NK-92 treated with Interleukin-12 subunit alpha and Interleukin-12 subunit beta, amount 100 ng/mL, for 24 hours (cell line): ENCODE measurements at regions not wholly inside any gene's neighbourhood (a gene's known extent, or its start where the extent isn't known, plus 50 kb on each side); places are given as distances from the start of the nearest gene placed in this dataset.

ENCODE experiments used
- DNase-seq: peaks from one replicate; lab custom pipeline; 2025; lab: John Stamatoyannopoulos, UW

- DNase-seq = no peak
These were observed 214.2 kb downstream of the RBFOX3 start for GRCh38 chr17:79396696-79397095.

DNA sequence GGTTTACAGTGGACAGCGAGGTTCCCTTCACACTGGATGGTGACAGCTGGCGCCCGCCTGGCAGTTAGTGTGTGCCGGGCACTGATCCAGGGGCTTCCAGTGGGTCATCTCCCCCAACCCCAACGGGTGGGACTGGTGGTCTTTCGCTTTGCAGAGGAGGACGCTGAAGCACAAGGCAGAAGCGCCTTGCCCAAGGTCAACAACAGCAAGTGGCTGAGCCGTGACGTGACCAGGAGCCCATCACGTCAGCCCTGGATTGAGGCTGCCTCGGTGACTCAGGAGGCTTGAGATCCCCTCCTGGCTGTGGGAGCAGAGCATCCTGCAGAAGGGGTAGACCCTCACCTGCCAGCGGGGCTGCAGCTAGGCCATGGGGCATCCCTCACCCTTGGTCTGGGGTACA, 215.3 kb downstream of the RBFOX3 start:
- no peak for DNase-seq

DNA sequence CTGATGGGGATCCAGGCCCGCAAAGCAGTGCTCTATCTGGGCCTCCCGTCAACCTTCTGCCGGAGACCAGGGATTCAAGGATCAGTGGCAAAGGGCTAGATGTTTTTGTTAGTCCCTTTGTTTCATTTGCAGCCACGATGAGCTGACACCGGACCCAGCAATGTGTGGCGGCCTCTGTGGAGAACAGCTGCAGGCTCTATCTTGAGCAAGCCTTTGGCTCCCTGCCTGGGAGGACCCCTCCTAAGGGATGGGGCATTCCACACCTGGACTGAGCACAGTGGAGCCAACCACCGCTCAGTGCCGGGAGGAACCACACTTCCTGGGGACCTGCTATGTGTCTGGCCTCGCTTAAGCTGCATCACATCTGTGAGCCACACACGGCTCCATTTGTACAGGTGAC, 215.8 kb downstream of the RBFOX3 start:
- DNase-seq = no peak

DNA sequence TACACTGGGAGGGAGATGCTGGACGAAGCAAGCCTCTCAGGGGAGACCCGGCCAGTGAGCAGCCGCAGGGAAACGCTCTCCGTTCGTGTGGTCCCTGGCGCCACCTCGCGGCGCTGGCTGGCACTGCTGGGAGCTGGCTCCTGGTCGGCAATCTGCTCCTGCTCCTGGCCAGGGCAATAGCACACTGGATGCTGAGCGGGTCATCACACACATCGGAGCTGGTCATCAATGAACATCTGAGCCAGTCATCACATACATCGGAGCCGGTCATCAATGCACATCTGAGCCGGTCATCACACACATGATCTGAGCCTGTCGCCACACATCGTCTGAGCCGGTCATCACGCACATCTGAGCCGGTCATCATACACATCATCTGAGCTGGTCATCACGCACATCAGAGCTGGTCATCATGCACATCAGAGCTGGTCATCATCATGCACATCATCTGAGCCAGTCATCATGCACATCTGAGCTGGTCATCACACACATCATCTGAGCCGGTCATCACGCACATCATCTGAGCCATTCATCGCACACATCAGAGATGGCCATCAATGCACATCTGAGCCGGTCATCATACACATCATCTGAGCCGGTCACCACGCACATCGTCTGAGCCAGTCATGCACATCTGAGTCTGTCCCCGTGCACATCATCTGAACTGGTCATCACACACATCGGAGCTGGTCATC, 217.3 kb downstream of the RBFOX3 start:
- DNase-seq = peak; percentile 47

GRCh38 chr17:79392598-79392997, 218.3 kb downstream of the RBFOX3 start:
- no peak for DNase-seq

- DNase-seq = peak; percentile 25
These were observed 219.2 kb downstream of the RBFOX3 start for GRCh38 chr17:79391376-79392233.

DNA sequence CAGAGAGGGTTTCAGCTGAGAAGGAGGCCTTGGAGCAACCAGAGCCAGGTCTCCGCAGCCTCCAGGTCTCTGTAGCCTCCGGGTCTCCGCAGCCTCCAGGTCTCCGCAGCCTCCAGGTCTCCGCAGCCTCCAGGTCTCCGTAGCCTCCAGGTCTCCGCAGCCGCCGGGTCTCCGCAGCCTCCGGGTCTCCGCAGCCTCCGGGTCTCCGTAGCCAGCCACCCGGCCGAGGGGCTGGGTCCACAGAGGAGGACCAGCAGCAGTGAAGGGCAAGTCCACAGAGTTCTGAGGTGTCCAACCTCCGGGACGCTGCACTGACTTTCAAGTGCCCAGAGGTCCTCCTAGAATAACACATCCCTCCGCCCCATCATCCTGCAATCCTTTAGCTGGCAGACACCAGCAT, 221.0 kb downstream of the RBFOX3 start:
- no peak for DNase-seq

- no peak for DNase-seq
These were observed 222.1 kb downstream of the RBFOX3 start for GRCh38 chr17:79388556-79389295.

- no peak for DNase-seq
These were observed 223.1 kb downstream of the RBFOX3 start for GRCh38 chr17:79387783-79388182.

- DNase-seq = no peak
These were observed 224.8 kb downstream of the RBFOX3 start for GRCh38 chr17:79385962-79386563.

DNA sequence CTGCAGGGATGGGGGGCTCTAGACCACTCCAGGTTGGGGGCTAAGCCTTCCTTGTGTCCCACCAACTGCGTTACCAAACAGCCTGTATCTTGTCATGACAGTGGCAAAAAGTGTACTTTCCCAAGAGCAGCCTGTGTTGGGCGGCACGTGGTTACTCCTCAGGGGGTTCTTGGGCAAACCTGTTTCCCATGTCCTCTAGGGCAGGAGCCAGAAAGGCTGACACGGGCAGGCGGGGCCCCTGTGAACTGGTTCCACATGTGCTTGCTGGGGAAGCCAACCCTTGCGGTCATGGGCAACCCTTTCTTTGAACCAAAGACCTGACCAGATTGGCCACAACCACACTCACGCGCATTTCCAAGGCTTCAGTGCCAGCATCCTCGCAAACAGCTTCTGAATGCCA, 228.5 kb downstream of the RBFOX3 start:
- no peak for DNase-seq

- DNase-seq = no peak
These were observed 231.0 kb downstream of the RBFOX3 start for GRCh38 chr17:79379700-79380445.

DNA sequence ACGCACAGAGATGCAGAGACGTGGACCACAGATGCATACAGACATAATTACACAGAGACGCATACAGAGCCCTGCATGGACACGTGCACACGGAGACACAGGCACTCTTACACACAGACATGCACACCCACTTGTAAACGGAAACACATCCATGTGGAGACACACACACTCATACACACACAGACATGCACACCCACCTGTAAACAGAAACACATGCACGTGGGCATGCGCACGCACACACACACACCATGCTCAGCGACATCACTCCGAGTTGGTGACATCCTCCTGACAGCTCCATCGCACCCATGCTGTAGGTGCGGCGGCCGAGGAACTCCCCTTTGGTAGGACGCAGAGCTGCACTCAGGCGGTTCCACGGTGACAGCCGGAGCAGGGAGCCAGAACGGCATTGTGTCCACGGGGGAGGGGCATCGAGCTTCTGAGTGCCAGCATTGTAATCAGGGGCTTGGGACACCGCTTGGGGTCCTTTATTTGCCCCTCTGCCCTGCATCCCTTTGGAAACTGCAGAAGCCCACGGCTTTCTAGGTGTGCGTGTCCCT, 233.5 kb downstream of the RBFOX3 start:
- DNase-seq = no peak

GRCh38 chr17:79374807-79375206, 236.0 kb downstream of the RBFOX3 start:
- DNase-seq = no peak

- no peak for DNase-seq
These were observed 236.7 kb downstream of the RBFOX3 start for GRCh38 chr17:79374087-79374689.

DNA sequence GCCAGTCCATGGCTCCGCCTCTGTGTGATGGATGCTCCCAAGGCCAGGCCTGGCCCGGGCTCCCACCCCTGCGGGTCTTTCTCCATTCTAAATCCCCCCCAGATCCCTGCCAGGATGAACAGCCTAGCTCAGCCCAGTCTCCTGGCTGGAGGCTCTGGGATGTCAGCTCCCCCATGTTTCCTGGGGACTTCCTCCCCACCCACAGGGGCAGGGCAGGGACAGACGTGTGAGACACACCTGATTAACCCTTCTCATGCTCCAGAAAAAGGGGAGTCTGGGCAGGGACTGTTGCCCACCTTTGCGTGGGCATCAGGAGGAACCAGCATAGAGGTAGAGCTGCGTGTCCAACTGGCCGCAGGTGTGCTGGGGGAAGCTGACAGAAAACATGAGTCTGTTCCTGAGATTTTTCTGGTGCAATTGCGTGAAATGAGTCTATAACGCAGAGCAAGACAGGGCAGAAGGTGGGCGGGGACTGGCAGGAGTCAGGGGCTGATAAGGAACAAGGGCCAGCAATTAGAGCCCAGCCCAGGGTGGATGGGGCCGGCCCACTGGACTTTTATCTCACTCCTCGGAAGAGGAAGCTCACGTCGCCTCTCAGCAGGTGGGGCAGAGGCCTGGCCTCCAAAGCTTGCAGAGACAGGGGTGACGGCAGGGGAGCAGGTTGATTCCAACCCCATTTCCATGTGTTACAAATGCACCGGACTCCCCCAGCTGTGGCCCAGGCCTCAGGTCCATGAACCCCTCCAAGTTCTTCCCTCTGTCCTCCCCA, 238.2 kb downstream of the RBFOX3 start:
- DNase-seq = no peak

DNA sequence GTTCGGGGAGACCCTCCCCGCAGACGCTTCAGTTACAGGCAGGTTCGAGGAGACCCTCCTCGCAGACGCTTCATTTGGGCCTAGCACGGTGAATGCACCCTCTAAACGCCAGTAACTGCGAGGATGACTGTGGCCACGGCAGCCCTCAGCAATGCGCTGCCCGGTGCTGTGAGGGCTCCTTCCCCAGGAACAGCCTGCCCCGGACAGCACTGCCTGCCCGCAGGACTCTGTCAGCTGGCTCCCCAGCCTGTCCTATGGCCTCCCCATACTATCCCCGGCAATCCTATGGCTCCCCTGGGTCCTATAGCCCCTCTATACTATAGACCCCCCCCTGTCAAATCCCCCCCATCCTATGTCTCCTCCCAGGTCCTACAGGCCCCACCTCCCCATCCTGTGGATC, 238.9 kb downstream of the RBFOX3 start:
- DNase-seq = no peak

GRCh38 chr17:79370594-79370993, 240.3 kb downstream of the RBFOX3 start:
- no peak for DNase-seq

DNA sequence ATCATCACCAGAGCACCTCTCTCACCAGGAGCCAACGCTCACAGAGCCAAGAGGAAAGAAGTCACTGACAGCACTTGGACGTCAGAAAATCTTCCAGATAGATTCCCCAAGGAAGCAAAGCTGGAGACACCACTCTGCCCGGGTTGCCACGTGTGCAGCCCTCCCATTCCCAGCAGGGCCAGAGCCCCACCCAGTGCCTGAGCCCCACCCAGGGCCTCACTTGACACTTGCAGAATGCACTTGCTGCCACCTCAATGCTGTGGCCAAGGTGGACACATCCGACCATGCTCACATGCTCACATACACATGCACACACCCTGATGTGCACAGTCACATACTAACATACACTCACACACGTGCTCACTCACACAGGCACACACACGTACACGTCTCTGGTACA, 240.7 kb downstream of the RBFOX3 start:
- DNase-seq = no peak

- no peak for DNase-seq
These were observed 241.3 kb downstream of the RBFOX3 start for GRCh38 chr17:79369532-79369931.
